Caki2 (cell line): ENCODE measurements at regions not wholly inside any gene's neighbourhood (a gene's known extent, or its start where the extent isn't known, plus 50 kb on each side); places are given as distances from the start of the nearest gene placed in this dataset.
"Not testable (repeated sequence)": the region's sequence is repeated elsewhere in the genome, so short reads cannot be mapped to it uniquely, and the experiment has no call there.

ENCODE experiments used
- DNase-seq: peaks from one replicate; pipeline ENCODE4 v3.0.0-alpha.2; 2015; ENCODE audit warnings: low read depth
- in situ Hi-C: cut with HindIII; loops from 2 replicates; pipeline ENCODE4 v1.10.0; 2016; ENCODE audit warnings: low sequenced_read_pairs, low pct_unique_long_range_greater_than_20kb, mixed read lengths

DNA sequence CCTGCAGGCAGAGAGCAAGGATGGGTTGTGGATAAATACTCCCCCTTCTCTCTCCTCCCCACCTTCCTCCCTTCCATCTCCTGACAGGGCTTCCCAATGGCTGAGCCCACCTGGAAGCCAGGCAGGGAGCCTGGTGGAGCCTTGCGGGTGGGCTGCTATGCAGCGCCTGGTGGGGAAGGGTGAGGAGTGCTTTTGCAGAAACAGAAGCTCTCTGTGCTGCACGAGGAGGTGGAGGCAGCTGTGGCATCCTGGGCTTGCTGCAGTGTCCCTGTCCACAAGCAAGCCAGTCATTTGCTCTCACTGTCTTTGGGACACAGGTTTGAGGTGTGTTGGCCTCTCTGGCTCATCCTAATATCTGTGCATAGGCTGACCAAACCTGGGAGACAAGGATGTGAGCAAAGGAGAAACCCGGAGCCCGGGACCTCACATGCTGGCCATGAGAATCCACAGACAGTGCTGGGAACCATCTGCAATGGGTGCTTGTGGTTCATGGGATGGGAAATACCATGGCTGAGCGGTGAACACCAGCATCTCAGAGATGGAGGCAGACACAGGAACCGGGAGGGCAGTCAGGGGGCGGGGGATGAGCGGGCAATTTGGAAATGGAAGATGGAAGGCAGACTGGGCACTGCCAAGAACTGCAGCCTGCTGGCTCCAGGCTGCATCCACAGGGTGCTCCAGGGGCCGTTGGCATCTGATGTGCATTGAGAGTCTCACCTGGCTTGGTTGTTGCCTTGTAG, 364.2 kb downstream of the GLRX3 start:
- DNase-seq: no peak
- in situ Hi-C loops: no loop called here

DNA sequence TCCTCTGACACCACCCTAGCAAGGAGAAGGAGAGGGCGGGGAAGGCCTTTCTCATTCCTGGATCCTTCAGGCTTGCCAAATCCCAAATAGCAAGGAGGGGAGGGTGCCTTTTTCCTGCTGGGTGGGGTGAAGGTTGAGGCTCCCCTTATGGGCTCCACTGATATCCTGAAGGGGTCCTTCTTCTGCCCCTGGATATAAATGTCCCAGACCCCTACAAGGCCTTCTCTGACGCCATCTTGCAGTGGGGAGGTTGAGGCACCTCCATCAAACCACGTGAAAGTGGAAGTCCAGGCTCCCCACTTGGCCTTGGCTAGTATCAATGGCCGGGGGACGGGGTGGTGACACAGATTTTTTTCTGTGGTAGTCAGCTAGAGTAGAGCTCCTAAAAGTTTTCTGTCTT, 371.3 kb downstream of the GLRX3 start:
- DNase-seq: no peak
- in situ Hi-C loops: no loop called here

DNA sequence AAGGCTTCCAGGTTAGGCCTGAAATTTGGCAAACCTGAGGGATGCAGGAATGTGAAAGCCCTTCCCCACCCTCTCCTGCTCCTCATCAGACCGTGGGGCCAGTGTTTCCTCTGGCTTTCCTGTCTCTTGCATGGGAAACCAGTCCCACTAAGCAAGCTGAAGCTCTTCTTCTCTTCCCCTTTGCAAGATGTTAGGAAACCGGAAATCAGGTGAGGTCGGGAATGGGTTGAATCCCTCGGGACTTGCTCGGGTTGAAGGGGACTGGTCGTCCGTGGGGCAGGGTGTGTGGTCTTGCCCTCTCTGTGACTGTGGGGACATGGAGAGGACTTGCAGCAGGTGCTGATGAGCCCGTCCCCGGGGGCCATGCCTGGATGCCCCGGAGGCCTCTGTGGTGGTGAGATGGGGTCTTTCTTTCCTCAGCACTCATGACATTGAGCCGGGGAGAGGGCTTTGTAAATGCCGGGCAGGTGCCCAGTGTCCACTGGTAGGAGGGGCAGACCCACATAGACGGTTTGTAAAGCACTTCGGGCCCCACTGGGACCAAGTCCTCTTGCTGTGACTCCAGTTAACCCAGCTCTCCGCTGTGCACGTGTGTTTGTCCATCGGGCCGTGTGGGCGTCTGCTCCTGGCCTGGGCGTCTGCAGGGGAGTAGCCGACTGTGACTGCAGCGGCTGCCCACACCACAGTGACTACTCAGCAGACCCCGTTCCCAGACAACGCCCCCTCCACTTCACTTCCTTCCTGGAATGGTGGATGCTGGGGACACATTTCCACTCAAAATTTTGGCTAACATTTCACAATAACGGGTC, 373.9 kb downstream of the GLRX3 start:
- in situ Hi-C loops: no loop called here
- DNase-seq: no peak

DNA sequence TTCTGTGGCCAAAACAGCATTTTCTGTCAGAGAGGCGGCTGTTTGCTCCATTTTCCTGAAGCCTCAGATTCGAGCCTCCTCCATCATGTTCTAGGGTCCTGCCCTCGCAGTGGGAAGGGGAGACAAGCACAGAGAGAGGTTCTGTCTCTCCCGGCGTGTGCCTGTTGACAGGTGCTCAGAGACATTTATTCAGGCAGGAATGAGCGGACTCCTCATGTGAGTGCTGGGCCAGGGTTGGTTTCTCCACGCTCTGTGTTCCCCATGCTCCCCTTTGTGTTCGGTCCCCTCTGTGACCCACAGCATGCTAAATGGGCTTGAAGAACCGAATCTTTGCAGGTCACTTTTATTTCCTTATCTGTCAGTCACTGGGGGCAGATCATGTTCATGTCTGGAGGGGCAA, 374.6 kb downstream of the GLRX3 start:
- no peak for DNase-seq
- in situ Hi-C loops: no loop called here

DNA sequence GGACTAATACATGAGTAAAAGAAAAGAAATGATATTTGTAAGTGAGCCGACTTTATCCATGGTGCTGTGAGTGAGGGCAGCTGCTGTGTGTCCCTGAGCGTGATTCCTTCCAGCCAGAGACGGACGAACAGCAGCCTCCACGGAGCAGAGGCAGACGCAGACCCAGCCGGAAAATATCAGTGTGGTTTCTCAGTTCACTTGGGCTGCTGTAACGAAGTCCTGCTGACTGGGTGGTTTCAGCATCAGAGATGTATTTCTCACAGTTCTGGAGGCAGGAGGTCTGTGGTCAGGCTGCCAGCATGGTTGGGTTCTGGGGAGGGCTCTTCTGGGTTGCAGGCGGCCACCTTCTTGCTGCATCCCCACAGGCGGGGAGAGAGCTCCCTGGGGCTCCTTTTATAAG, 375.6 kb downstream of the GLRX3 start:
- no peak for DNase-seq
- in situ Hi-C loops: no loop called here

DNA sequence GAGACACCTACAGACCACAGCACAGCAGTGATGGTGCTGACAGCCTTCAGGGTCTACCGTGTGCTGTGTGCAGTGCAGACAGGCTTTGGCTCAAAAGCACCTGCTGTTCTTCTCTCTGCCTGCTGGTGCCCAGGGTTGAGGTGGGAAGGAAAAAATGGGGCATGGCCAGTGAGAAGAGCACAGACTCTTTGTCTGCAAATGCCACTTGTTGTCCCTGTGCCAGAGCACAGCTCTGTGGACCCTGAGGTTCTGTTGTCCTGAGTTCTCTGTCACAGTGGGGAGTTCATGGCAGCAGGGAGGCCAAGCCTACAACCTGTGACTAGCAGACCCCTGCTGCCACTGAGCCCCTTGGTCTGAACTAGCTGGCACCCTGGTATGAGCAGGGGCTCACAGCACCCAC, 376.7 kb downstream of the GLRX3 start:
- DNase-seq: no peak
- in situ Hi-C loops: no loop called here

DNA sequence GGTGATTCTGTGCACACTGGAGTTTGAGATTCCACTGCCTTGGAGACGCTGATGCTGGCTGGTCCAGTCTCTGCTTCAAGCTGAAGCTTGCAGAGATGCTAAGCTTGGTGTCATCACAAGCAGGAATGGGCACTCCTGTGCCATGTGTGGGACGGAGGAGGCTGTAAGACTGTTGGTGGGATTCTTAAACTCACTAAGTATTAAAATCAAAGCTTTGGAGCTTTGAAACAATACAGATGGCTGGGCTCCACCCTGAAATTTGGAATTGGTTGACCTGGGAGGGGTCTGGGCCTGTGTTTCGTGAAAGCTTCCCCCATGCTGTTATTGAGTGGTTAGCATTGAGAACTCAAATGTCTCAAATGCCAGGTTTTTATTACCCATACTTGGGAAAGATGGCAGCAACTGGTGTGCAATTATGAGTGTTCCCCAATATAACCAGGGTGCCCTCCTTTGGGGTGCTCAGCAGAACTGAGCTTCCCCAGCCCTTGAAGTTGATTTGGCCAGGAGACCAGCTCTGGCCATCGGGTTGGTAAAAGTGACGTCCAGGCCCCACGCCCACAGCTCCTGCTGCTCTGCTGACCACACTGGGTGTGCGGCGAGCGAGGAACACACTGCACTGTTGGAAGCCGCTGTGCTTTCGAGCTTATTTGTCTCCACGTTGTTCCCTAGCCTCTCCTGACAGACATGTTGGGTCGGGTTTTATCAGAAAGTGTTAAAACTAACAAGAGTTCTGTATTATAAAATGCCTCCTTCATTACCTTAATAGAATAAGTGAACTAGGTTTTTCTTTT, 377.7 kb downstream of the GLRX3 start:
- no peak for DNase-seq
- in situ Hi-C loops: no loop called here

DNA sequence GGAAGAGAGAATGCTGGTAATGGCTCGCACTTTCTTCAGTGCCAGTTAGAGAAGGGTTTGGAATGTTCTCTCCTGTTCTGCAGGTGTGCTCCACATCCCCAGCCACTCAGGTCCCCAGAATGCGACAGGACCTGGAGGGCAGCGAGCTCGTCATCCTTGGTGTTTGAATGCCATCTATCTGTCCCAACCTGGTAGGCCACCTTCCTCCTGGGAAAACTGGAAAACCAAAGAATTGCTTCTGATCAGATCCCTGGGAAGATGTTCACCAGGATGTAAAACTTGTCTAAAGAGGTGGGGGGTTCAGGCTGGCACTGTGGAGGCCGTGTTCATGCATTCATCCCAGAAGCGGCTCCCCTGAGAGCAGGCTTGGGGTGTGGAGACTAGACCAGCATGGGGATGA, 379.5 kb downstream of the GLRX3 start:
- DNase-seq: no peak
- in situ Hi-C loops: no loop called here

DNA sequence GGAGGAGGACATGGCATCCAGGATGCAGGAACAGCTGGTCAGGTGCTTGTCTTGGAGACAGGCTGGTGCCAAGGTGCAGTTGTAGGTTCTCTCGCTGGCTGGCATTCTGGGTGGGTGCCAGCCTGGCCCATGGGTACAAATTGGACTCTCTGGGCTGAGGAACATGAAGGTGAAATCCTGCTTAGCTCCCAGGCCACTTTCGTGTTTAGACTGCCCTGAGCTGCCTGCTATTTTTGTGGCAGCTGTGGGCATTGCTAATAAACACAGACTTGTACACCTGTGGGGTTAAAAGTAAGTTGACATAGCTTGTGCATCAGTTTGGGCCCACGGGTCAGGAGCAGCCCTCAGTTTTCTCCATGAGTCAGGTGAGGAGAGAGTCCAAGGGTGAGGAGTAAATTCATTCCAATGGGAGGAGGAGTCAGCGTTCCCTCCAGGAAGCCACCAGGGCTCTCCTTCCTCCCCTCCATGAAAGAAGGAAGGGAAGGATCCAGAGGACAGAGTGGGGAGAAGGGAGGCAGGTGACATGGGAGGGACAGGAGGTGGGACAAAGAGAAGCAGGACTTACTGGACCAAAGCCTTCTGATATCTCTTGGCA, 380.0 kb downstream of the GLRX3 start:
- DNase-seq: no peak
- in situ Hi-C loops: no loop called here

DNA sequence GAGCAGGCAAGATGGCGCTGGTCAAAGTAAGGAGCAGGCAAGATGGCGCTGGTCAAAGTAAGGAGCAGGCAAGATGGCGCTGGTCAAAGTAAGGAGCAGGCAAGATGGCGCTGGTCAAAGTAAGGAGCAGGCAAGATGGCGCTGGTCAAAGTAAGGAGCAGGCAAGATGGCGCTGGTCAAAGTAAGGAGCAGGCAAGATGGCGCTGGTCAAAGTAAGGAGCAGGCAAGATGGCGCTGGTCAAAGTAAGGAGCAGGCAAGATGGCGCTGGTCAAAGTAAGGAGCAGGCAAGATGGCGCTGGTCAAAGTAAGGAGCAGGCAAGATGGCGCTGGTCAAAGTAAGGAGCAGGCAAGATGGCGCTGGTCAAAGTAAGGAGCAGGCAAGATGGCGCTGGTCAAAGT, 382.7 kb downstream of the GLRX3 start:
- in situ Hi-C loops, DNase-seq: not testable (repeated sequence)

DNA sequence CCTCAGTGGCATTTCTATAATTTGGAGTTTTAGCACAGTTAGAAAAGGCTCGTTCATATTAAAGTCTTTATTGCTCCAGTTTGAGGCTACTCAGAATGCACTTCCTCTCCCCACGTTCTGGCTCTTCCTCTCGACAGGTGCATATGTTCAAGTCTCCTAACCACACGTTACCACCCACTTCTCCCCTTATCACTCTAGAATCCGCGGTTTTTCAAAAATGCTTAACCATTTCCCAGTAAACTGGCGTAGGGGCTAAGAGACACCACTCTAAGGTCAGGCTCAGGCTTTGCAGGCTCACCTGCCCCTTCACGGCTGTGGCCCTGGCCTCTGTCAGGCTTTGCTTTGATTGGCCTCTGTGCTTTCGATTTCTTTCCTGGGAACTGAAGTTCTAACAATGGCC, 383.6 kb downstream of the GLRX3 start:
- DNase-seq: no peak
- in situ Hi-C loops: no loop called here

DNA sequence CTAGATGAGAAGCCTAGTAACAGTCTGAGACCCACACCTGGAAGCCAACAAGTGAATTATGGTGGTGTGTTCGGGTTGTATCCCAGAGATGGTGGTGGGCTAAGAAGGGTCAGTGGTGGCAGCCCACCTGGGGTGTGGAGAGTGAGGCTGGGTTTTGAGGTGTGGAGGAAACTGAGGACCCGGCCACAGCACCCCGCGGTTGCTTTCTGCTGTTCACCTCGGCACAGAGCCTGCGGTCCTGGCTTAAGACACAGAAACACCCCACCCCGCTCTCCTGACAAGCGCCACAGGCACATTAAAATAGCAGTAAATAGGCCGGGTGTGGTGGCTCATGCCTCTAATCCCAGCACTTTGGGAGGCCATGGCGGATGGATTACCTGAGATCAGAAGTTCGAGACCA, 395.1 kb downstream of the GLRX3 start:
- in situ Hi-C loops: no loop called here
- DNase-seq: no peak

DNA sequence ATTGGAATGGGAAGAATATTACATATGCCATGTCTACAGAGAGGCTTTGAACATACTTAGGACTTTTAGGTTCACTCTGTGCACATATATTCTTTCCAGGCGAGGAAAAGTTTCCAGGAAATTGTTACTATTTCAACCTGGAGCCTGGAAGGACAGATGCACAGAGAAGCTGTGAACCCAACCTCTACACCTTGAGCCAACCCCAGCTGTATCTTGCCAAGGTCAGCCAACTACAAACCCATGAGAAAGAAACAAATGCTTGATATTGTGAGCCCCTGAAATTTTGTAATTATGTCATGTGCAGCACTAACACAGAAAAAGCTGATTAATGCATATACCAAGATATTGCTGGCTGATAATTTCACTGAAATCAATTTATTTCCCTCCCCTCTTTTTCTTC, 404.9 kb downstream of the GLRX3 start:
- no peak for DNase-seq
- in situ Hi-C loops: no loop called here

DNA sequence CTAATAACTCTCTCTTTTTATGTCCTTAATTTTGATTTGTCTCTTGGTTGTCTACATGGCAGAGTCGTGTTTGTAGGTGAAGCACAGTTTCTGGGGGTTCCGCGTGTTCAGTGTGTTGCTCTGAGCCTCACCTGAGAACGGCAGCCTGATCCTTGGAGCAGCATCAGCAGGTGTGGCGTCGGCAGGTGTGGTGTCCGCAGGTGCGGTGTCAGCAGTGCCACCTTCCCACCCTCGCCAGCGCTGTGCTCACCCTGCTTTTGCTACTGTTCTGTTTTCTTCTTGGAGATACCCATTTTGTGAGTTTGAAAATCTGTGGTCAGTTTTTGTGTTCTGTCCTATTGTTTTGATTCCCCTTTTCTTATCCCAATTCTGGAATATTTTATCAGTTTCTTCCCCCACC, 406.6 kb downstream of the GLRX3 start:
- in situ Hi-C loops: no loop called here
- DNase-seq: no peak

DNA sequence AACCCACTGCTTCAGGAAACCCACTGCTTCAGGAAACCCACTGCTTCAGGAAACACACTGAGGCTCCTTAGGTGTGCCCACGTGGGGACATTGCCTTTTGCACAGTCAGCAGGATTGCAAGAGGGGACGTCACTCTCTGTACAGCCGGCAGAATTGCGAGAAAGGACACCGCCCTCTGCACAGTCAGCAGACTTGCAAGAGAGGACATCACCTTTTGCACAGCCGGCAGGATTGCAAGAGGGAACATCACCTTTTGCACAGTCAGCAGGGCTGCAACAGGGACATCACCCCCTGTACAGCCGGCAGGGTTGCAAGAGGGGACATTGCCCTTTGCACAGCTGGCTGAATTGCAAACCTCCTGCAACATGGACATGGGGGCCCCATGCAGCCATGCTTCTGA, 407.6 kb downstream of the GLRX3 start:
- no peak for DNase-seq
- in situ Hi-C loops: no loop called here

DNA sequence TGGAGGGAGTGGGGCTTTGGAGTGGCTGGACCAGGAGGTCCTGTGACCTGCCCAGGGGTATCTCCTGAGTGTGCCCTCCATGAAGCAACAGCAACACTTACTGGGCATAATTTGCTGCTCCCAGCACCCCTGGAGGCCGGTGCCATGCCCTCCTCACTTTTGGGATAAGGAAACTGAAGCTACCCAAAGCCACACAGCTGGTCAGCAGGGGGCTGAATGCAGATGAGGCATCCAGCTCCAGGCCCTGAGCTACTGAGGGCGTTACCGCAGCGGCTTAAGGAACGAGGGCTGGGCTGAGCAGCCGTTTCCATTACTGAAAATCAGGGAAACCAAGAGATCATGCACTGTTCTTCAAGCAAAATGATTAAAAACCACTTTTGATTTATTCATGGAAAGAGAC, 408.9 kb downstream of the GLRX3 start:
- no peak for DNase-seq
- in situ Hi-C loops: no loop called here

DNA sequence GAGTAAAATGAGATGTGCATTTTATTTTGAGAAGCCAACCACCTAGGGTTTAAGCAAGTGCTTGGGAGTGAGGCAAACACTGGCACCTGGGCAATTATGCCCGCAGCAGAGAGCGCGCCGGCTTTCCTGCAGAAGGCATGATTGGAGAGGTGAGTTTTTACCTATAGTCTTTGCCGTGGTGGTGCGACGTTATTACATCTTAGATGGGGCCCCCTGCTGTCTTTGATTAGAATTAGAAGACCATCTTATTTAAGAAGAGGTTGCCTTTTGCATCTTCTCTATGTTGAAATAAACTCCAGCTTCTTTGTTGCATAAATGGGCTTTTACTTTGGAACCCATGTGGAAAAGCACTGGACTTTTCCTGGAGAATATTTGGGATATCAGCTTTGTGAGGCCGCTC, 409.5 kb downstream of the GLRX3 start:
- in situ Hi-C loops: no loop called here
- no peak for DNase-seq

DNA sequence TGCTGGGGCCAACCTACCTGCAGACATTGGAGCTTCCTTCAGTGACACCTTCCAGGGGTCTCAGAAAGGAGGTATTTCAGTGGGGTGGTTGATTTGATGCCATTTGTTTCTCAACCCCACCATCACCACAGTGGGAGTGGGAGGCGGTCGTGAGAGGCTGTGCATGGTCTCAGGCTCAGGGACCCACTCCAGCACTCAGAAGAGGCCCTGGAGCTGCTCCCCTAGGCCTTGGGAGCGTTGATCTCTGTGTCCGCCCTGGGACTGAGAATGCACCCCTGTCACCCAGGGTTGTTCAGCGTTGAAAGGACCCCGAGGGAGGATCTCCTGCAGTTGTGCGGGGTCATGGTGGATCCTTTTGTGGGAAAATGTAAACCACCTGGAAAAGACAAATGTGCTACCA, 410.6 kb downstream of the GLRX3 start:
- in situ Hi-C loops: no loop called here
- DNase-seq: no peak

DNA sequence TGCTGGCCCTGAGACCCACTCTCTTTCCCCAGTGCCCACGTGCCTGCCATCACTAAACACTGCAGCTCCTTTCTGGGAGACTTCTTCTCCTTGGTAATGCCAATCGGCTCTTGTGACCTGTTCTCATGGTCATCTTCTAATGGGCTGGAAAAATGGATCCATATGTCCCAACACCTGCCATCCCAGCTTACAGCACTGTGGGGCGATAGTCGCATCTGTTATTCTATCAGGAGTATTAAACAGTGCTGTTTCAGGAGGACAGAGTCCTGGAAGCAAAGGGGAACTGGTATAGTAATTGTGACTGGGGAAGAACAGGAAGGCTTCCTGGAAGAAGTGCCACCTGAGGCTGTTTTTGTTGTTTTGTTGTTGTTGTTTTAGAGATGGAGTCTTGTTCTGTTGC, 411.2 kb downstream of the GLRX3 start:
- no peak for DNase-seq
- in situ Hi-C loops: no loop called here
